Neuronal stem cell (in vitro differentiated cells): ENCODE measurements at regions not wholly inside any gene's neighbourhood (a gene's known extent, or its start where the extent isn't known, plus 50 kb on each side); places are given as distances from the start of the nearest gene placed in this dataset.

Experiments
- DNase-seq: peaks from one replicate; pipeline ENCODE4 v3.0.0-alpha.2; 2013; ENCODE audit warnings: low spot score
- H2AFZ ChIP-seq: one replicate; pipeline ENCODE4 v1.6.1; 2013; ENCODE audit warnings: mild to moderate bottlenecking, low read length, inconsistent platforms
- H2AK5ac ChIP-seq: 2 replicates; pipeline ENCODE4 v1.6.1; 2013; ENCODE audit warnings: low read depth, mild to moderate bottlenecking, inconsistent platforms, low read length, moderate library complexity, mixed read lengths
- H2BK120ac ChIP-seq: 2 replicates; pipeline ENCODE4 v1.6.1; 2013; ENCODE audit warnings: low read depth, mild to moderate bottlenecking, inconsistent platforms, low read length, moderate library complexity, mixed read lengths
- H2BK12ac ChIP-seq: one replicate; pipeline ENCODE4 v1.6.1; 2013; ENCODE audit warnings: low read length, inconsistent platforms
- H2BK15ac ChIP-seq: 2 replicates; pipeline ENCODE4 v1.6.1; 2013; ENCODE audit warnings: mild to moderate bottlenecking, low read length, inconsistent platforms, mixed read lengths
- H2BK5ac ChIP-seq: one replicate; pipeline ENCODE4 v1.6.1; 2013; ENCODE audit warnings: inconsistent platforms, mild to moderate bottlenecking, low read length, moderate library complexity
- H3K14ac ChIP-seq: one replicate; pipeline ENCODE4 v1.6.1; 2013; ENCODE audit warnings: low read length, inconsistent platforms
- H3K18ac ChIP-seq: 2 replicates; pipeline ENCODE4 v1.6.1; 2013; ENCODE audit warnings: low read length, inconsistent platforms
- H3K23ac ChIP-seq: 2 replicates; pipeline ENCODE4 v1.6.1; 2013; ENCODE audit warnings: low read depth, mild to moderate bottlenecking, mixed read lengths, low read length, inconsistent platforms; ENCODE audit not compliant: poor library complexity
- H3K27ac ChIP-seq: replicated peaks from 3 replicates; pipeline ENCODE4 v1.5.1; 2013; ENCODE audit warnings: low read length, inconsistent platforms
- H3K27me3 ChIP-seq, 3 experiments: 2 replicates each; pipeline ENCODE4 v1.6.1; 2013; ENCODE audit warnings: low read length in 3 of 3, mild to moderate bottlenecking in 2 of 3, inconsistent platforms in 1 of 3, low read depth in 1 of 3, mixed read lengths in 1 of 3, moderate library complexity in 1 of 3; ENCODE audit not compliant: control insufficient read depth in 3 of 3, insufficient read depth in 3 of 3
- H3K36me3 ChIP-seq, 2 donors: replicated peaks in 1 of 2; 2 replicates each; pipeline ENCODE4 v1.6.1; 2013; ENCODE audit warnings: low read length in 2 of 2; ENCODE audit not compliant: control insufficient read depth in 2 of 2, insufficient read depth in 2 of 2
- H3K4ac ChIP-seq: 2 replicates; pipeline ENCODE4 v1.6.1; 2013; ENCODE audit warnings: inconsistent platforms, mild to moderate bottlenecking, low read length, moderate library complexity
- H3K4me1 ChIP-seq, 2 donors: 1 replicate in 1 of 2; 2 replicates in 1 of 2; pipeline ENCODE4 v1.6.1; 2013; ENCODE audit warnings: low read length in 2 of 2, low read depth in 1 of 2; ENCODE audit not compliant: control insufficient read depth in 2 of 2, insufficient read depth in 1 of 2
- H3K4me2 ChIP-seq: one replicate; pipeline ENCODE4 v1.6.1; 2013; ENCODE audit warnings: mild to moderate bottlenecking, low read length, inconsistent platforms; ENCODE audit not compliant: insufficient read depth, poor library complexity, severe bottlenecking
- H3K4me3 ChIP-seq, 2 donors: 2 replicates each; pipeline ENCODE4 v1.5.1; 2013; ENCODE audit warnings: low read length in 2 of 2, mild to moderate bottlenecking in 2 of 2, inconsistent platforms in 1 of 2, moderate library complexity in 1 of 2
- H3K79me1 ChIP-seq: one replicate; pipeline ENCODE4 v1.6.1; 2013; ENCODE audit warnings: low read depth, mild to moderate bottlenecking, inconsistent platforms, low read length, moderate library complexity
- H3K9ac ChIP-seq: one replicate; pipeline ENCODE4 v1.6.1; 2013; ENCODE audit warnings: mild to moderate bottlenecking, low read depth, low read length, inconsistent platforms; ENCODE audit not compliant: poor library complexity
- H3K9me3 ChIP-seq, 2 donors: replicated peaks in 1 of 2; 2 replicates each; pipeline versions ENCODE3 to v1.6.1; 2013; ENCODE audit warnings: low read length in 2 of 2, mild to moderate bottlenecking in 2 of 2, inconsistent platforms in 1 of 2, low read depth in 1 of 2, mixed read lengths in 1 of 2, moderate library complexity in 1 of 2; ENCODE audit not compliant: control insufficient read depth in 2 of 2, insufficient read depth in 1 of 2
- H4K8ac ChIP-seq: one replicate; pipeline ENCODE4 v1.6.1; 2013; ENCODE audit warnings: low read depth, mild to moderate bottlenecking, inconsistent platforms, low read length, moderate library complexity
- H4K91ac ChIP-seq: one replicate; pipeline ENCODE4 v1.6.1; 2013; ENCODE audit warnings: low read length, low read depth, mild to moderate bottlenecking, inconsistent platforms; ENCODE audit not compliant: poor library complexity
- WGBS, 2 donors: extraction: QIAGEN DNeasy Blood & Tissue Kit; methylation state at CpG; one replicate each; pipeline ENCODE4 v1.1.7; 2013; ENCODE audit warnings: missing lambda C conversion rate in 2 of 2, mixed read lengths in 1 of 2; ENCODE audit not compliant: insufficient read length in 2 of 2, insufficient replicate concordance in 1 of 2; ENCODE audit errors: extremely low coverage in 2 of 2; 5-methylcytosine and 5-hydroxymethylcytosine counted together

- H3K27ac ChIP-seq, result no peak overlapping the region
- no peak overlapping the region for H2BK120ac ChIP-seq
- H3K4me1 ChIP-seq, result peaks cover 8 to 12% of the 10 kb centered on the region in 2 donors
- H3K14ac ChIP-seq, result no peak overlapping the region
- no peak overlapping the region for H3K4me2 ChIP-seq
- no peak overlapping the region for H3K23ac ChIP-seq
- no peak overlapping the region for H2AK5ac ChIP-seq
- H3K4ac ChIP-seq, result no peak overlapping the region
- H3K36me3 ChIP-seq, result no peaks in the 10 kb centered on the region
- no peak overlapping the region for H2AFZ ChIP-seq
- H2BK5ac ChIP-seq, result no peak overlapping the region
- no CpG with 5 or more reads among the region's 6 CpGs for WGBS, 2 donors
- no peak overlapping the region for H2BK15ac ChIP-seq
- no peak overlapping the region for H3K18ac ChIP-seq
- H2BK12ac ChIP-seq, result no peak overlapping the region
- no peak overlapping the region for H4K8ac ChIP-seq
- H3K9ac ChIP-seq, result no peak overlapping the region
- H4K91ac ChIP-seq, result no peak overlapping the region
- no peaks in the 10 kb centered on the region for H3K27me3 ChIP-seq
- no peaks in the 10 kb centered on the region for H3K9me3 ChIP-seq
- H3K79me1 ChIP-seq, result no peaks in the 10 kb centered on the region
- no peak for DNase-seq
- H3K4me3 ChIP-seq, result no peak overlapping the region
Measured at GRCh38 chr1:245019910-245020486, 134.8 kb upstream of the KIF26B start.

- Histone ChIP-seq H3K27me3 (no peaks in the 10 kb centered on the region), H3K23ac (no peak overlapping the region), H4K91ac (no peak overlapping the region), H2BK15ac (no peak overlapping the region), H3K9me3 (no peaks in the 10 kb centered on the region), H2BK120ac (no peak overlapping the region), H3K4me1 (peaks cover 8 to 12% of the 10 kb centered on the region in 2 donors), H4K8ac (no peak overlapping the region), H2AFZ (no peak overlapping the region), H3K14ac (no peak overlapping the region), H2BK5ac (no peak overlapping the region), H3K9ac (no peak overlapping the region), H3K27ac (no peak overlapping the region), H3K36me3 (no peaks in the 10 kb centered on the region), H3K79me1 (no peaks in the 10 kb centered on the region), H3K18ac (no peak overlapping the region), H2AK5ac (no peak overlapping the region), H3K4me3 (no peak overlapping the region), H3K4me2 (no peak overlapping the region), H2BK12ac (no peak overlapping the region), H3K4ac (no peak overlapping the region)
- DNase-seq, result no peak
- no CpG with 5 or more reads among the region's 4 CpGs for WGBS, 2 donors
Measured at GRCh38 chr1:245016700-245017099, 138.1 kb upstream of the KIF26B start.

GRCh38 chr1:245015031-245015430 lies 139.8 kb upstream of the KIF26B start:
- no peak for DNase-seq
- H3K9ac ChIP-seq, result no peak overlapping the region
- no CpG with 5 or more reads among the region's 3 CpGs for WGBS, 2 donors

GRCh38 chr1:245014247-245015029 lies 140.3 kb upstream of the KIF26B start:
- Histone ChIP-seq H2BK12ac (no peak overlapping the region), H2BK120ac (no peak overlapping the region)

More at GRCh38 chr1:245015031-245015430, 139.8 kb upstream of the KIF26B start:
- Histone ChIP-seq H2BK12ac (no peak overlapping the region), H2BK120ac (no peak overlapping the region), H3K79me1 (no peaks in the 10 kb centered on the region), H3K9me3 (no peaks in the 10 kb centered on the region), H3K36me3 (no peaks in the 10 kb centered on the region), H3K4ac (no peak overlapping the region), H2AFZ (no peak overlapping the region), H3K4me1 (peaks cover 8 to 12% of the 10 kb centered on the region in 2 donors), H3K14ac (no peak overlapping the region), H3K4me3 (no peak overlapping the region), H3K4me2 (no peak overlapping the region), H3K23ac (no peak overlapping the region), H2AK5ac (no peak overlapping the region), H2BK5ac (no peak overlapping the region), H3K27me3 (no peaks in the 10 kb centered on the region), H4K91ac (no peak overlapping the region), H3K18ac (no peak overlapping the region), H4K8ac (no peak overlapping the region), H3K27ac (no peak overlapping the region), H2BK15ac (no peak overlapping the region)

More at GRCh38 chr1:245014247-245015029, 140.3 kb upstream of the KIF26B start:
- H4K91ac ChIP-seq, result no peak overlapping the region
- H3K27me3 ChIP-seq, result no peaks in the 10 kb centered on the region
- H3K4me3 ChIP-seq, result no peak overlapping the region
- H3K9me3 ChIP-seq, result no peaks in the 10 kb centered on the region
- H3K23ac ChIP-seq, result no peak overlapping the region
- peaks cover 8 to 12% of the 10 kb centered on the region in 2 donors for H3K4me1 ChIP-seq
- no peak overlapping the region for H3K14ac ChIP-seq
- H4K8ac ChIP-seq, result no peak overlapping the region
- H3K18ac ChIP-seq, result no peak overlapping the region
- no peak overlapping the region for H2AFZ ChIP-seq
- DNase-seq, result no peak
- no peaks in the 10 kb centered on the region for H3K36me3 ChIP-seq
- H3K27ac ChIP-seq, result no peak overlapping the region
- no peak overlapping the region for H2BK5ac ChIP-seq
- no peak overlapping the region for H3K9ac ChIP-seq
- H2BK15ac ChIP-seq, result no peak overlapping the region
- no peaks in the 10 kb centered on the region for H3K79me1 ChIP-seq
- no CpG with 5 or more reads among the region's 3 CpGs for WGBS, 2 donors
- no peak overlapping the region for H3K4me2 ChIP-seq
- no peak overlapping the region for H2AK5ac ChIP-seq
- no peak overlapping the region for H3K4ac ChIP-seq
